HG03442 (cell line): ENCODE measurements at regions not wholly inside any gene's neighbourhood (a gene's known extent, or its start where the extent isn't known, plus 50 kb on each side); places are given as distances from the start of the nearest gene placed in this dataset.

Source experiments
- ATAC-seq: cut with Tn5 transposase; IDR thresholded peaks from one replicate; pipeline ENCODE4 v1.9.1; 2021; ENCODE audit warnings: mild to moderate bottlenecking, moderate library complexity; ENCODE audit not compliant: unreplicated experiment

- no peak for ATAC-seq
Measured at GRCh38 chr6:91865889-91866288, 1279.0 kb upstream of the MAP3K7 start.

GRCh38 chr6:91864911-91865310 lies 1278.0 kb upstream of the MAP3K7 start:
- no peak for ATAC-seq

- ATAC-seq, result no peak
Measured at GRCh38 chr6:91860541-91861335, 1273.9 kb upstream of the MAP3K7 start.

- ATAC-seq, result no peak
Measured at GRCh38 chr6:91852252-91852651, 1265.4 kb upstream of the MAP3K7 start.

GRCh38 chr6:91834813-91835212 lies 1247.9 kb upstream of the MAP3K7 start:
- ATAC-seq, result no peak

GRCh38 chr6:91827151-91827550 lies 1240.3 kb upstream of the MAP3K7 start:
- ATAC-seq, result no peak

- no peak for ATAC-seq
Measured at GRCh38 chr6:91826128-91826527, 1239.3 kb upstream of the MAP3K7 start.

- no peak for ATAC-seq
Measured at GRCh38 chr6:91824331-91824730, 1237.5 kb upstream of the MAP3K7 start.

GRCh38 chr6:91822581-91822980 lies 1235.7 kb upstream of the MAP3K7 start:
- ATAC-seq, result no peak

- ATAC-seq, result no peak
Measured at GRCh38 chr6:91816335-91816734, 1229.5 kb upstream of the MAP3K7 start.

- no peak for ATAC-seq
Measured at GRCh38 chr6:91813641-91814040, 1226.8 kb upstream of the MAP3K7 start.

- no peak for ATAC-seq
Measured at GRCh38 chr6:91812596-91813274, 1225.9 kb upstream of the MAP3K7 start.

- ATAC-seq, result no peak
Measured at GRCh38 chr6:91804981-91805380, 1218.1 kb upstream of the MAP3K7 start.

- no peak for ATAC-seq
Measured at GRCh38 chr6:91802431-91802830, 1215.6 kb upstream of the MAP3K7 start.

- no peak for ATAC-seq
Measured at GRCh38 chr6:91796603-91797002, 1209.7 kb upstream of the MAP3K7 start.

- no peak for ATAC-seq
Measured at GRCh38 chr6:91788501-91788900, 1201.6 kb upstream of the MAP3K7 start.

- no peak for ATAC-seq
Measured at GRCh38 chr6:91786474-91787184, 1199.8 kb upstream of the MAP3K7 start.

- no peak for ATAC-seq
Measured at GRCh38 chr6:91782802-91783201, 1195.9 kb upstream of the MAP3K7 start.

- ATAC-seq, result no peak
Measured at GRCh38 chr6:91781946-91782345, 1195.1 kb upstream of the MAP3K7 start.

- no peak for ATAC-seq
Measured at GRCh38 chr6:91780270-91780669, 1193.4 kb upstream of the MAP3K7 start.

GRCh38 chr6:91761621-91762020 lies 1174.7 kb upstream of the MAP3K7 start:
- no peak for ATAC-seq

GRCh38 chr6:91754691-91755090 lies 1167.8 kb upstream of the MAP3K7 start:
- no peak for ATAC-seq
